Subcutaneous abdominal adipose tissue (tissue), 5 donors: ENCODE measurements at regions not wholly inside any gene's neighbourhood (a gene's known extent, or its start where the extent isn't known, plus 50 kb on each side); places are given as distances from the start of the nearest gene placed in this dataset.

Experiments used
- H3K27ac ChIP-seq: one replicate; pipeline ENCODE4 v1.7.0; 2013; ENCODE audit warnings: low read depth, mild to moderate bottlenecking, inconsistent platforms, low read length, moderate library complexity
- H3K27me3 ChIP-seq, 5 donors: one replicate each; pipeline ENCODE4 v1.7.0; 2013; ENCODE audit warnings: low read length in 5 of 5, inconsistent platforms in 1 of 5; ENCODE audit not compliant: control insufficient read depth in 5 of 5, insufficient read depth in 4 of 5
- H3K36me3 ChIP-seq, 5 donors: one replicate each; pipeline ENCODE4 v1.7.0; 2013; ENCODE audit warnings: low read length in 5 of 5; ENCODE audit not compliant: control insufficient read depth in 5 of 5, insufficient read depth in 5 of 5
- H3K4me1 ChIP-seq, 5 donors: one replicate each; pipeline ENCODE4 v1.7.0; 2013; ENCODE audit warnings: low read length in 5 of 5, mild to moderate bottlenecking in 3 of 5, moderate library complexity in 1 of 5; ENCODE audit not compliant: control insufficient read depth in 5 of 5, insufficient read depth in 5 of 5
- H3K4me3 ChIP-seq, 5 donors: one replicate each; pipeline ENCODE4 v1.7.0; 2013; ENCODE audit warnings: low read length in 5 of 5, low read depth in 1 of 5
- H3K9ac ChIP-seq, 5 donors: one replicate each; pipeline ENCODE4 v1.7.0; 2013; ENCODE audit warnings: low read length in 5 of 5, mild to moderate bottlenecking in 4 of 5, moderate library complexity in 3 of 5
- H3K9me3 ChIP-seq, 5 donors: one replicate each; pipeline ENCODE4 v1.7.0; 2013; ENCODE audit warnings: low read length in 5 of 5; ENCODE audit not compliant: control insufficient read depth in 5 of 5
- donor health status: healthy.
- donor health status: healthy.
- donor health status: healthy.
- donor health status: healthy.
- donor health status: healthy.

- H3K9me3 ChIP-seq: no peaks in the 10 kb centered on the region
- peaks cover 0 to 4% (median 0%) of the 10 kb centered on the region in 5 donors for H3K27me3 ChIP-seq
- H3K36me3 ChIP-seq: no peaks in the 10 kb centered on the region
- H3K4me3 ChIP-seq: no peak overlapping the region
- peaks cover 0 to 4% (median 0%) of the 10 kb centered on the region in 5 donors for H3K4me1 ChIP-seq
- H3K27ac ChIP-seq: no peak overlapping the region
- no peak overlapping the region for H3K9ac ChIP-seq
These were observed 802.4 kb upstream of the ID2 start for GRCh38 chr2:7879483-7879835.

GRCh38 chr2:7880126-7880525 is 801.7 kb upstream of the ID2 start:
- peaks cover 0 to 4% (median 0%) of the 10 kb centered on the region in 5 donors for H3K27me3 ChIP-seq
- H3K9ac ChIP-seq: no peak overlapping the region
- H3K4me1 ChIP-seq: peaks cover 0 to 4% (median 0%) of the 10 kb centered on the region in 5 donors
- no peaks in the 10 kb centered on the region for H3K36me3 ChIP-seq
- H3K9me3 ChIP-seq: no peaks in the 10 kb centered on the region
- no peak overlapping the region for H3K27ac ChIP-seq
- no peak overlapping the region for H3K4me3 ChIP-seq

- Histone ChIP-seq H3K4me1 (peaks cover 0 to 4% (median 0%) of the 10 kb centered on the region in 5 donors), H3K36me3 (no peaks in the 10 kb centered on the region), H3K4me3 (no peak overlapping the region), H3K27ac (no peak overlapping the region), H3K9ac (no peak overlapping the region), H3K27me3 (peaks cover 0 to 4% (median 0%) of the 10 kb centered on the region in 5 donors), H3K9me3 (no peaks in the 10 kb centered on the region)
These were observed 801.3 kb upstream of the ID2 start for GRCh38 chr2:7880566-7880965.

GRCh38 chr2:7881063-7881462 is 800.8 kb upstream of the ID2 start:
- H3K27ac ChIP-seq: no peak overlapping the region
- no peak overlapping the region for H3K9ac ChIP-seq
- H3K9me3 ChIP-seq: no peaks in the 10 kb centered on the region
- H3K27me3 ChIP-seq: peaks cover 0 to 4% (median 0%) of the 10 kb centered on the region in 5 donors
- no peaks in the 10 kb centered on the region for H3K36me3 ChIP-seq
- peaks cover 0 to 4% (median 0%) of the 10 kb centered on the region in 5 donors for H3K4me1 ChIP-seq
- H3K4me3 ChIP-seq: no peak overlapping the region

GRCh38 chr2:7881466-7881865 is 800.4 kb upstream of the ID2 start:
- H3K9me3 ChIP-seq: no peaks in the 10 kb centered on the region
- no peaks in the 10 kb centered on the region for H3K36me3 ChIP-seq
- no peak overlapping the region for H3K27ac ChIP-seq
- H3K27me3 ChIP-seq: peaks cover 0 to 4% (median 0%) of the 10 kb centered on the region in 5 donors
- no peak overlapping the region for H3K4me3 ChIP-seq
- no peak overlapping the region for H3K9ac ChIP-seq
- H3K4me1 ChIP-seq: peaks cover 0 to 4% (median 0%) of the 10 kb centered on the region in 5 donors

GRCh38 chr2:7882296-7882695 is 799.6 kb upstream of the ID2 start:
- H3K27ac ChIP-seq: no peak overlapping the region
- no peaks in the 10 kb centered on the region for H3K36me3 ChIP-seq
- peaks cover 0 to 4% (median 0%) of the 10 kb centered on the region in 5 donors for H3K4me1 ChIP-seq
- H3K27me3 ChIP-seq: peaks cover 0 to 4% (median 0%) of the 10 kb centered on the region in 5 donors
- H3K9me3 ChIP-seq: no peaks in the 10 kb centered on the region
- H3K4me3 ChIP-seq: no peak overlapping the region
- H3K9ac ChIP-seq: no peak overlapping the region

- peaks cover 0 to 4% (median 0%) of the 10 kb centered on the region in 5 donors for H3K27me3 ChIP-seq
These were observed 797.5 kb upstream of the ID2 start for GRCh38 chr2:7884338-7884737.

GRCh38 chr2:7886666-7887065 is 795.2 kb upstream of the ID2 start:
- Histone ChIP-seq H3K36me3 (no peaks in the 10 kb centered on the region), H3K4me3 (no peak overlapping the region), H3K9me3 (peaks cover 0 to 4% (median 0%) of the 10 kb centered on the region in 5 donors), H3K27me3 (peaks cover 0 to 4% (median 0%) of the 10 kb centered on the region in 5 donors), H3K4me1 (no peaks in the 10 kb centered on the region), H3K9ac (no peak overlapping the region), H3K27ac (no peak overlapping the region)

More at GRCh38 chr2:7884338-7884737, 797.5 kb upstream of the ID2 start:
- no peaks in the 10 kb centered on the region for H3K9me3 ChIP-seq
- no peaks in the 10 kb centered on the region for H3K36me3 ChIP-seq
- no peak overlapping the region for H3K27ac ChIP-seq
- no peak overlapping the region for H3K4me3 ChIP-seq
- H3K9ac ChIP-seq: no peak overlapping the region
- H3K4me1 ChIP-seq: no peaks in the 10 kb centered on the region

GRCh38 chr2:7887441-7887840 is 794.4 kb upstream of the ID2 start:
- Histone ChIP-seq H3K9me3 (peaks cover 0 to 7% (median 0%) of the 10 kb centered on the region in 5 donors), H3K4me3 (no peak overlapping the region), H3K36me3 (no peaks in the 10 kb centered on the region), H3K27ac (no peak overlapping the region), H3K27me3 (peaks cover 0 to 2% (median 0%) of the 10 kb centered on the region in 5 donors), H3K9ac (no peak overlapping the region), H3K4me1 (no peaks in the 10 kb centered on the region)

- Histone ChIP-seq H3K9ac (no peak overlapping the region), H3K4me1 (no peaks in the 10 kb centered on the region), H3K36me3 (no peaks in the 10 kb centered on the region), H3K9me3 (peaks cover 0 to 7% (median 0%) of the 10 kb centered on the region in 5 donors), H3K27ac (no peak overlapping the region), H3K27me3 (peaks cover 0 to 2% (median 0%) of the 10 kb centered on the region in 5 donors), H3K4me3 (no peak overlapping the region)
These were observed 793.0 kb upstream of the ID2 start for GRCh38 chr2:7888876-7889275.
